Uterus (tissue), 2 donors: ENCODE measurements at regions not wholly inside any gene's neighbourhood (a gene's known extent, or its start where the extent isn't known, plus 50 kb on each side); places are given as distances from the start of the nearest gene placed in this dataset.

Experiments used
- CTCF ChIP-seq, 4 experiments: fragments of 200-600 bp in 2 of 4; fragments of 450-650 bp in 2 of 4; sonication (generic) in 2 of 4; IDR thresholded peaks; one replicate each; pipeline ENCODE4 v1.5.1; 2016 to 2019; ENCODE audit warnings: antibody characterized with exemption in 4 of 4, mild to moderate bottlenecking in 2 of 4, moderate library complexity in 1 of 4
- POLR2A ChIP-seq, 2 donors: fragments of 450-650 bp; IDR thresholded peaks; one replicate each; pipeline ENCODE4 v1.6.1; 2016; ENCODE audit warnings: antibody characterized with exemption in 2 of 2, mild to moderate bottlenecking in 1 of 2, moderate library complexity in 1 of 2

GRCh38 chr3:30103186-30103585 lies 503.2 kb upstream of the TGFBR2 start:
- no peak for TF ChIP-seq POLR2A (IDR thresholded peaks at IDR 0.05)
- TF ChIP-seq CTCF (IDR thresholded peaks at IDR 0.05): no peak
